GM19239 (cell line): ENCODE measurements at regions not wholly inside any gene's neighbourhood (a gene's known extent, or its start where the extent isn't known, plus 50 kb on each side); places are given as distances from the start of the nearest gene placed in this dataset.

Experiments
- DNase-seq: peaks from one replicate; pipeline ENCODE4 v3.0.0; 2011; ENCODE audit warnings: low spot score; ENCODE audit not compliant: insufficient read length
- FAIRE-seq: peaks from 2 replicates; lab custom pipeline; 2011; peaks lifted over from hg19 to GRCh38; lab: Jason Lieb, UNC

DNA sequence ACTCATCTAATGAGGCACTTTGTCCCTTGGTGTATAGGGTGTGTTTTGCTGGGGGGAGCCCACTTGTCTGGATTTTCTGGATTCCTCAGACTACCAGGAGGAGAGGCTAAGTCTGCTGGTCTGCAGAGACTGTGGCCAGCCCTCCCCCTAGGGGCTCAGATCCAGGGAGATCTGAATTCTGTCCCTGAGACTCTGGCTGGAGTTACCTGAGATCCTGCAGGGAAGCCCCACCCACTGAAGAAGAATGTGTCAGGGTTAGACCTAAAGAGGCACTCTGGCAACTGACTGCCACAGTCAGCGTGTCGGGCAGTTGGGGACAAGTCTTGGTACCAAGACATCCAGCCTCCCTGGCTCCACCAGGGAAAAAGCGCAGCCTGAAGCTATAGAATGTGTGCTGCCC, 138.9 kb downstream of the DCAF12L2 start:
- FAIRE-seq (no peak), DNase-seq (no peak)

DNA sequence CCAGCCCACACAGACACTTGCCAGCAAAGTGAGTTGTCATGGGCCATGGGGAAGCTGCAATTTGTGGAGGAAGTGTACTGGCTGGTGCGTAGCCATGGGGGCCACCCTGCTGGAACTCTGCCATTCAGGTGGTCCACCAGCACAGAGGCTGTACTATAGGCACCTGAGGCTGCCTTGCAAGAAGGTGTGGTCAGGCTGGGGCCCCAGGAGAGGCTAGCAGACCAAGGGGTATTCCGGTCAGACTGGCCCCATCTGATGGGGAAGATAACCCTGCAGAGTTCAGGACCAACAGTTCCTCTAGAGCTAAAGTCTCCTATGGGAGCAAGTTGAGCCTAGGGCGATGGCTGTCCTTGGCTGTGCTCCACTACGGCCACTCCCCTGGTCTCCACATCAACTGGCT, 136.1 kb downstream of the DCAF12L2 start:
- FAIRE-seq (no peak), DNase-seq (no peak)

DNA sequence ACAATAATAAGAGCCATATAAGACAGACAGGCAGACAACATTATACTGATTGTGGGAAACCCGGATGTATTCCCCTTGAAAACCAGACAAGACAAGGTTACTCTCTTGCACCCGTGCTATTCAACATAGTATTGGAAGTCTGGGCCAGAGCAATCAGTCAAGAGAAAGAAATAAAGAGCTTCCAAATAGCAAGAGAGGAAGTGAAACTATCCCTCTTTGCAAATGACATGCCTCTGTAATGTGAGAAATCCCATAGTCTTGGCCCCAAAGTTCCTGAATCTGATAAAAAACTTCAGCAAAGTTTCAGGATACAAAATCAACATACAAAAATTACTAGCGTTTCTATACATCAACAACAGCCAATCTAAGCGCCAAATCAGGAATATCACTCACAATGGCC, 102.1 kb downstream of the DCAF12L2 start:
- FAIRE-seq = no peak

DNA sequence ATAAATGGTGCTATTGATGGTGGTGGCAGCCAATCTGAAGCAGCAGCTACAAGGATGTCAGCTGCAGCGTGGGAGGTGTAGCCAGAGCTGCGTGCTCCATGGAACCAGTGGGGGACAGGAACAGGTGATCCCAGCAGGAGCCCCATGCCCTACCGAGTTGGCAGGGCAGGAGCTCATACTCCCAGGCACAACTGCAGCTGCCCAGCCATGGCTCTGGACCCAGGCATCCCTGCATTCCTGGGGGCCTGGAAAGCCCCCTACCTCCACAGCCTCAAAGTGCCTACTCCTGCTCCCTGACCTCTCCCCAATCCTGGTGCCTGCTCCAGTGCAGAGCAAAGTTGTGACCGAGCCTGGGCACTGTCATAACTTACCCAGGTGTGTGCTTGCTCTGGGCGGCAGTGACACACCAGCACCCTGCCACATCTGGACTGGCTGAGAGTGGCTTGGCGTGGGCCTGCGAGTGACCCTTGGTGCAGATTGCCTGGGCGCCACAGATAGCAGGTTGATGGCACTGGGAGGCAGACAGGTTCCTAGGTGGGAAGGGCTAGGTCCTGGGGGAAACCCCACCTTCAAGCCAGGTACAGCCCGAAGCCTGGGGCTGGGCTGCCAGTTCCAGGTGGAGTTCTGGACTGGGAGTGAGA, 101.1 kb downstream of the DCAF12L2 start:
- no peak for DNase-seq
- FAIRE-seq = no peak

More for the DNA sequence above, 102.1 kb downstream of the DCAF12L2 start:
- no peak for DNase-seq

DNA sequence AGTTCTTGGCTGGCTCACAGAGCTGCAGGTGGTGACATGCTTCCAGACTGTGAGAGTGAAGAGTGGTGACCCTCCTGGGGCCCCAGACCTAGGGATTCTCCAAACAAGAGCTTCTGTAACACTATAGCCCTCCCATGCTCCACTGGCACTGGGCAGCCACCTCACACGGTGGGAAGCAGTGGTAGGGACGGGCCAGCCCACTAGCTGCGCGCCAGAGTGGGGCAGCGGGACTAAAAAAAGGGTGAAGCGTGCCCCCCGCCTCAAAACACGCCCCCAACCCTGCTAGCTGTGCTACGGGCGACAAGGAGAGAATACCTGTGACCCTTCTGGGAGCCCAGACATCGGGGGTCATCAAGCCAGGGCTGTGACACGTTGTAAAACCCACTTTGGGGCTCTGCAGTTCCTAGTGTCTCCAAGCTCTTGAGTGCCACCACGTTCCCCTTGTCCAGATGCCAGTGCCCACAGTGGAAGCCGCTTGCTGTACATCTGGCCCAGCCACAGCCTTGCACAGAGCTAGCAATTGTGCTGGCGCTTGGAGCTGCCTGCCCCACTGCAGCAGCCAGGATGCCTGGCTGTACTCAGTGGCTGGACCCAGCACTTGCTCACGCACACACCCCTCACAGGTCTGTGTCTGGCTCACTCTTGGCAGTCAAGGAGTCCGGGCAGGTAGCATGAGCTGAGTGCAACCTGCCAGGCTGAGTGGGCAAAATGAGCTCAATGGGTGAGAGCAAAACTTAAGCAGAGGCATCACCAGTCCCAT, 100.0 kb downstream of the DCAF12L2 start:
- DNase-seq (no peak), FAIRE-seq (no peak)
